ENCODE measurements at regions not wholly inside any gene's neighbourhood (a gene's known extent, or its start where the extent isn't known, plus 50 kb on each side); places are given as distances from the start of the nearest gene placed in this dataset.

DNA sequence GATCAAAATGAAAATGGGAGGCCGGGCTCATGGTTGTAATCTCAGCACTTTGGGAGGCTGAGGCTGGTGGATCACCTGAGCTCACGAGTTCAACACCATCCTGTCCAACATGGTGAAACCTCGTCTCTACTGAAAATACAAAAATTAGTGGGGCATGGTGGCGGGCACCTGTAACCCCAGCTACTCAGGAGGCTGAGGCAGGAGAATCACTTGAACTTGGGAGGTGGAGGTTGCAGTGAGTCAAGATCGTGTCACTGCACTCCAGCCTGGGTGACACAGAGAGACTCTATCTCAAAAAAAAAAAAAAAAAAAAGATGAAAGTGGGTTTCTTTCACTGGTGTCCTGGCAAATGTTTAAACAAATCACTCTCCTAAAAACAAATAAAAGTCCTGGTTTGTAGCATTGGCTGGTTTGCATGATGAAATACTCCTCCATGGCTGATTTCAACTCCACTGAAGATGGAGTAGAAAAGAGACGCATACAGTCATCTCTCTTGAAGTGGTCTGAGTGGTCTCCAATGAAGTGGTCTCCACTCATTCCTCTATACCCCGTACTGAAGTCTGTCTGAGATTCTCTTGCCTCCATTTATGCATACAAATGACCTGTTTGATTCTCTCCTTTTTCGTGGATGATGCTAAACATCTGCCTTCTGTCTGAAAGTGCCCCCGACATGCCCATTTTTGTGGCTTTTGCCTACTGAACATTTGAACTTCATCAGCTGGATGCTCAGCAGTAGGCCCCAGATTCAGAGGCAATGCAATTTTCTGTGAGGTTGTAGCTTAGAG lies 153.0 kb upstream of the FAM20A start:
- no peaks in the 10 kb centered on the region for H3K36me3 ChIP-seq
- H3K9me3 ChIP-seq, result no peaks in the 10 kb centered on the region
- H3K27me3 ChIP-seq (replicated peaks; ENCODE audit: insufficient read depth), result no peaks in the 10 kb centered on the region
- peaks cover 1 to 3% of the 10 kb centered on the region in 2 donors for H3K4me1 ChIP-seq (ENCODE audit: control insufficient read depth in 1 of 2, low read depth in 2 of 2)
- ATAC-seq (ENCODE audit: insufficient number of reproducible peaks, low FRiP score, low read depth) (no peak), DNase-seq (ENCODE audit: low spot score) (no peak)
- no peak overlapping the region for H3K27ac ChIP-seq
- TF ChIP-seq, protein P1, sequence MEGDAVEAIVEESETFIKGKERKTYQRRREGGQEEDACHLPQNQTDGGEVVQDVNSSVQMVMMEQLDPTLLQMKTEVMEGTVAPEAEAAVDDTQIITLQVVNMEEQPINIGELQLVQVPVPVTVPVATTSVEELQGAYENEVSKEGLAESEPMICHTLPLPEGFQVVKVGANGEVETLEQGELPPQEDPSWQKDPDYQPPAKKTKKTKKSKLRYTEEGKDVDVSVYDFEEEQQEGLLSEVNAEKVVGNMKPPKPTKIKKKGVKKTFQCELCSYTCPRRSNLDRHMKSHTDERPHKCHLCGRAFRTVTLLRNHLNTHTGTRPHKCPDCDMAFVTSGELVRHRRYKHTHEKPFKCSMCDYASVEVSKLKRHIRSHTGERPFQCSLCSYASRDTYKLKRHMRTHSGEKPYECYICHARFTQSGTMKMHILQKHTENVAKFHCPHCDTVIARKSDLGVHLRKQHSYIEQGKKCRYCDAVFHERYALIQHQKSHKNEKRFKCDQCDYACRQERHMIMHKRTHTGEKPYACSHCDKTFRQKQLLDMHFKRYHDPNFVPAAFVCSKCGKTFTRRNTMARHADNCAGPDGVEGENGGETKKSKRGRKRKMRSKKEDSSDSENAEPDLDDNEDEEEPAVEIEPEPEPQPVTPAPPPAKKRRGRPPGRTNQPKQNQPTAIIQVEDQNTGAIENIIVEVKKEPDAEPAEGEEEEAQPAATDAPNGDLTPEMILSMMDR (IDR thresholded peaks at IDR 0.05), result no peak
- no peak overlapping the region for H3K4me3 ChIP-seq

DNA sequence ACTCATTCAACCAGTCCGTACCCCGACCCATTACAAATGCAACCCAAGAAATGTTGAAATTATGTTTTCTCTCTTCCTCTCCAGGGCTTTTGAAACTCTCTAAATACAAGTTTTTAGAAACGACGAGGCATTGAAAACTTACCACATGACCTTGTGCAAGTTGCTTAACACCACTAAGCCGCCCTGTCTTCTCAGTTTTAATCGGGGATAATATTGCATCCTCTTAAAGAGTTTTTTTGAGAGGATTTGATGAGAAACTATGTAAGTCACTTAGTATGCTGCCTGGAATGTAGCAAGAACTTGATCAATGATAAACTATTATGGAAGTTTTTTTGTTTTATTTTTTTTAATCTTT lies 149.0 kb upstream of the FAM20A start:
- Histone ChIP-seq H3K4me3 (no peak overlapping the region), H3K27me3 (replicated peaks; ENCODE audit: insufficient read depth) (no peaks in the 10 kb centered on the region), H3K4me1 (ENCODE audit: control insufficient read depth in 1 of 2, low read depth in 2 of 2) (no peaks in the 10 kb centered on the region), H3K36me3 (no peaks in the 10 kb centered on the region), H3K27ac (no peak overlapping the region), H3K9me3 (no peaks in the 10 kb centered on the region)
- DNase-seq (ENCODE audit: low spot score), result no peak
- TF ChIP-seq, protein P1 (IDR thresholded peaks at IDR 0.05), result no peak
- ATAC-seq (ENCODE audit: insufficient number of reproducible peaks, low FRiP score, low read depth), result no peak

DNA sequence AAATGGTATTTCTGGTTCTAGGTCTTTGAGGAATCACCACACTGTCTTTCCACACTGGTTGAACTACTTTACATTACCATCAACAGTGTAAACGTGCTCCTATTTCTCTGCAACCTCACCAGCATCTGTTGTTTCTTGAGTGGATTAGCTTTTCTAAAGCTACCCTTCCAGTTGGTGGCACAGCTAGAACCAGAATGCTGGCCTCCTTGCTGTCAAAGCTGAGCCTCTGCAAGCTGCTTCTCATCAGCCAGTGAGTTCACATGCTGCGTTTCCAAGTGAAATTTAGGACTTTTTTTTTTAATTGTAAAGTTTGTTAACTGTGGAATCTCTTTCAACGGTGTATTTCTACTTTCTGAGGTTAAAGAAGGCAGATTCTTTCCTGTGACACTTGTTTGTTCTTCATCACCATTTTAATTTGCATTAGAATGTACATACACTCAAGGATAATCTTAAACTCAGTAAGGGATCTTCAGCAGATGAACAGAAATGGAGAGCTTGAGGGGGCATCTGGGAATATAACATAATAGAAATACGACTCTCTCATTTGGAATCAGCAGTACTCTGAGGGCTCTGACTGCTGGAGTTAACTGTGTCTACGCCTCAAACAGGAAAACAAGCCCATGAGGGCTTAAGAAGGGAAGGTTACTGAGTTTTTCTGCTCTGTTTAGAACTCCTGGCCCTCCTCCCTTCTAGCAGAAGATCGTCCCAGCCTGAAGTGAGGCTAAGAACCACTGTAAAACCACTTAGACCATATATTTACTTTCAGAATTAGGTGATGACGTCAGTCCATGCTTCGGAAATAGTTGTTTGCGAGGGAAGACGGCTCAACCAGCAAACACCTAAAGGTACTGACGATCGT lies 148.4 kb upstream of the FAM20A start:
- no peaks in the 10 kb centered on the region for H3K27me3 ChIP-seq (replicated peaks; ENCODE audit: insufficient read depth)
- H3K4me1 ChIP-seq (ENCODE audit: control insufficient read depth in 1 of 2, low read depth in 2 of 2), result no peaks in the 10 kb centered on the region
- H3K4me3 ChIP-seq, result no peak overlapping the region
- DNase-seq (ENCODE audit: low spot score) (no peak), ATAC-seq (ENCODE audit: insufficient number of reproducible peaks, low FRiP score, low read depth) (no peak)
- H3K9me3 ChIP-seq, result peaks cover 4% of the 10 kb centered on the region
- no peak overlapping the region for H3K27ac ChIP-seq
- H3K36me3 ChIP-seq, result no peaks in the 10 kb centered on the region
- TF ChIP-seq, protein P1 (IDR thresholded peaks at IDR 0.05), result no peak

DNA sequence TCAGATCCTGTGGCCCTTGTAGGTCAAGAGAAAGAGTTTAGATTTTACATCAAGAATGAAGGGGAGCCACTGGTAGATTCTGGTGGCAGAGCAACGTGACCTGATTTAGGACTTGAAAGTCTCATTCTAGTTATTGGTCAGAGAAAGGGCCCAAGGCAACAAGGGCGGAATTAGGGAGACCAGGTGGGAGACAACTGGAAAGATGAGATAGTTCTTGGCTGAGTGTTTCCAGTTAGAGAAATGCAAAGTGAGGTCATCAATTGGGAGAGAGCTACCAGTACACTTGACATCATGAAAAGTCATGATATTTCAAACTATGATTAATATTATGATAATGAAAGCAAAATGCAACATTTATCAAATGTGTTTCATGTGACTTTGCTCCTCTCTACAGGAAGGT lies 147.2 kb upstream of the FAM20A start:
- TF ChIP-seq, protein P1 (IDR thresholded peaks at IDR 0.05), result no peak
- peaks cover 4% of the 10 kb centered on the region for H3K9me3 ChIP-seq
- H3K4me3 ChIP-seq, result no peak overlapping the region
- DNase-seq (ENCODE audit: low spot score), result no peak
- H3K36me3 ChIP-seq, result no peaks in the 10 kb centered on the region
- H3K27ac ChIP-seq, result no peak overlapping the region
- H3K27me3 ChIP-seq (replicated peaks; ENCODE audit: insufficient read depth), result no peaks in the 10 kb centered on the region
- no peaks in the 10 kb centered on the region for H3K4me1 ChIP-seq (ENCODE audit: control insufficient read depth in 1 of 2, low read depth in 2 of 2)
- ATAC-seq (ENCODE audit: insufficient number of reproducible peaks, low FRiP score, low read depth), result no peak

Data from thoracic aorta (tissue), 2 donors.